Tibial artery (tissue), 4 donors: ENCODE measurements at regions not wholly inside any gene's neighbourhood (a gene's known extent, or its start where the extent isn't known, plus 50 kb on each side); places are given as distances from the start of the nearest gene placed in this dataset.

Experiments
- DNase-seq, 2 donors: peaks; one replicate each; pipeline ENCODE4 v3.0.0-alpha.2; 2019
- H3K27ac ChIP-seq, 2 donors: fragments of 200-600 bp; sonication (generic) in 1 of 2; 1 replicate in 1 of 2; 2 replicates in 1 of 2; pipeline ENCODE4 v1.5.1; 2018 to 2019; ENCODE audit warnings: mild to moderate bottlenecking in 1 of 2
- H3K27me3 ChIP-seq, 2 donors: fragments of 200-600 bp; sonication (generic) in 1 of 2; one replicate each; pipeline versions ENCODE4 v1.5.1 to v1.6.0; 2016 to 2019
- H3K36me3 ChIP-seq, 3 donors: fragments of 200-600 bp; sonication (generic) in 2 of 3; one replicate each; pipeline ENCODE4 v1.5.1; 2016 to 2019; ENCODE audit warnings: mild to moderate bottlenecking in 2 of 3
- H3K4me1 ChIP-seq, 4 donors: fragments of 200-600 bp; sonication (generic) in 2 of 4; 1 replicate in 3 of 4; 2 replicates in 1 of 4; pipeline ENCODE4 v1.5.1; 2016 to 2019
- H3K4me3 ChIP-seq, 2 donors: fragments of 200-600 bp; sonication (generic) in 1 of 2; 1 replicate in 1 of 2; 2 replicates in 1 of 2; pipeline ENCODE4 v1.5.1; 2018 to 2019; ENCODE audit warnings: mild to moderate bottlenecking in 2 of 2
- H3K9me3 ChIP-seq, 3 donors: fragments of 200-600 bp; sonication (generic) in 1 of 3; one replicate each; pipeline ENCODE4 v1.5.1; 2016 to 2019
- intact Hi-C: fragments of 100-400 bp; cut with DNase I; formaldehyde crosslinking; loops from one replicate; pipeline ENCODE4 v1.15.0; 2023; ENCODE audit warnings: low total_unique reads
- TF ChIP-seq, protein P1 (sequence below), 2 experiments: fragments of 200-600 bp in 1 of 2; fragments of 450-650 bp in 1 of 2; IDR thresholded peaks; one replicate each; pipeline ENCODE4 v1.5.1; 2017 to 2019; ENCODE audit warnings: antibody characterized with exemption in 2 of 2, mild to moderate bottlenecking in 1 of 2, moderate library complexity in 1 of 2

DNA sequence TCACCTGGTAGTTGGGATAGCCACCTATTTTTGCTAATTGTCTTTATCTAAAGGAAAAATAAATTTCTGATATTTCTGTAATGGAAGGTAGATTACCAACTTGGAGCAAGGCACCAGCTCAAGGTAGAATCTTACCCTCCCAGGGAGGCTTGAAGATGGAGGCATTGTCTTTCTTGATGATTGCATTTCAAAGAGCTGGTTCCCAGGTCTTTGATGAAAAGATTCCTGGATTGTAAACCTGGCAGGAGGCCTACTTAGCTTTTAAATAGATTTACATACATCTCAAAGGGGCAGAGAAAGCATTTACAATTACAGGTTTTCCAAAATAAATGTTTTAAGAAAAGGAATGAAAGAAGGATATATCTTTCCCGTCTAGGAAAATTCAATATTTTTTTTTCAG is 729.2 kb downstream of the LRFN5 start:
- Histone ChIP-seq H3K4me1 (no peaks in the 10 kb centered on the region), H3K27me3 (no peaks in the 10 kb centered on the region), H3K4me3 (no peak overlapping the region), H3K9me3 (no peaks in the 10 kb centered on the region), H3K36me3 (no peaks in the 10 kb centered on the region), H3K27ac (no peak overlapping the region)
- intact Hi-C loops: no loop called here
- TF ChIP-seq, protein P1, sequence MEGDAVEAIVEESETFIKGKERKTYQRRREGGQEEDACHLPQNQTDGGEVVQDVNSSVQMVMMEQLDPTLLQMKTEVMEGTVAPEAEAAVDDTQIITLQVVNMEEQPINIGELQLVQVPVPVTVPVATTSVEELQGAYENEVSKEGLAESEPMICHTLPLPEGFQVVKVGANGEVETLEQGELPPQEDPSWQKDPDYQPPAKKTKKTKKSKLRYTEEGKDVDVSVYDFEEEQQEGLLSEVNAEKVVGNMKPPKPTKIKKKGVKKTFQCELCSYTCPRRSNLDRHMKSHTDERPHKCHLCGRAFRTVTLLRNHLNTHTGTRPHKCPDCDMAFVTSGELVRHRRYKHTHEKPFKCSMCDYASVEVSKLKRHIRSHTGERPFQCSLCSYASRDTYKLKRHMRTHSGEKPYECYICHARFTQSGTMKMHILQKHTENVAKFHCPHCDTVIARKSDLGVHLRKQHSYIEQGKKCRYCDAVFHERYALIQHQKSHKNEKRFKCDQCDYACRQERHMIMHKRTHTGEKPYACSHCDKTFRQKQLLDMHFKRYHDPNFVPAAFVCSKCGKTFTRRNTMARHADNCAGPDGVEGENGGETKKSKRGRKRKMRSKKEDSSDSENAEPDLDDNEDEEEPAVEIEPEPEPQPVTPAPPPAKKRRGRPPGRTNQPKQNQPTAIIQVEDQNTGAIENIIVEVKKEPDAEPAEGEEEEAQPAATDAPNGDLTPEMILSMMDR (IDR thresholded peaks at IDR 0.05): no peak
- no peak for DNase-seq

DNA sequence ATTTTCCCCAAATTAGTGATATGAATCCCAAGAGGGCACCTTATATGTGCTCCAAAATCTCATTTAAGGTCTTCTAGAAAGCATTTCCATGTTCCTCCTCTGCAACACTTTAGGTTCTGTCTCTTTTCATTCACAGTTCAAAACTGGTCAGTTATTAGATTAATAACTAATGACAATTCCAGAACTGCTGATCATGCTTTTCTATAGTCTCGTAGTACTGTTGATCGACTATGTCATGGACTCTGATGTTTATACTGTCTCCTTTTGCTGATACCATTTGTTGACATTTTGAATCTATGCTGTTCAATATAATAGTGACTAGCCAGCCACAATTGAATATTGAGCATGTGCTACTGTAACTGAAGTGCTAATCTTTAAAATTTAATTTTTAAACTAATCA is 728.3 kb downstream of the LRFN5 start:
- Histone ChIP-seq H3K9me3 (no peaks in the 10 kb centered on the region), H3K36me3 (no peaks in the 10 kb centered on the region), H3K4me1 (no peaks in the 10 kb centered on the region), H3K4me3 (no peak overlapping the region), H3K27ac (no peak overlapping the region), H3K27me3 (no peaks in the 10 kb centered on the region)
- intact Hi-C loops: no loop called here
- DNase-seq: no peak
- TF ChIP-seq, protein P1 (IDR thresholded peaks at IDR 0.05): no peak

DNA sequence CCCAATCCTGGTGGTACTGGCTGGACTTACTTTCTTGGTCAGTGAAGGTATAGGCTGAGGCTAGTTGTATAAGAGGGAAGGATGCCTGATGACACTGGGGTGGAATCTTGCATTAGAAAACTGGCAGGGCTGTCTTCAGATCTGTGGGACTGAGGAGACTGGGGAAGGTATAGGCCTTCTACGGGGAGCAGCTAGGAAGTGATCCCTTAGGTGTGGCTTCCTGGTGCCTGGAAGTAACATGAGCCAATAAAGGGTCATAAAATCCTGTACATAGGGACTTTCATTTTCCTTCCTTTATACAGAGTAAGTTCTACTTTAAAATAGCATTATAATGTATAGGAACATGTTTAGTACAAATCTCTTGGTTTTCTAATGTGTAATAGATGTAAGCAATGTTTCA is 716.8 kb downstream of the LRFN5 start:
- TF ChIP-seq, protein P1 (IDR thresholded peaks at IDR 0.05): no peak
- no peaks in the 10 kb centered on the region for H3K36me3 ChIP-seq
- no peaks in the 10 kb centered on the region for H3K9me3 ChIP-seq
- no peaks in the 10 kb centered on the region for H3K27me3 ChIP-seq
- no peaks in the 10 kb centered on the region for H3K4me1 ChIP-seq
- intact Hi-C loops: no loop called here
- no peak overlapping the region for H3K4me3 ChIP-seq
- H3K27ac ChIP-seq: no peak overlapping the region
- no peak for DNase-seq

DNA sequence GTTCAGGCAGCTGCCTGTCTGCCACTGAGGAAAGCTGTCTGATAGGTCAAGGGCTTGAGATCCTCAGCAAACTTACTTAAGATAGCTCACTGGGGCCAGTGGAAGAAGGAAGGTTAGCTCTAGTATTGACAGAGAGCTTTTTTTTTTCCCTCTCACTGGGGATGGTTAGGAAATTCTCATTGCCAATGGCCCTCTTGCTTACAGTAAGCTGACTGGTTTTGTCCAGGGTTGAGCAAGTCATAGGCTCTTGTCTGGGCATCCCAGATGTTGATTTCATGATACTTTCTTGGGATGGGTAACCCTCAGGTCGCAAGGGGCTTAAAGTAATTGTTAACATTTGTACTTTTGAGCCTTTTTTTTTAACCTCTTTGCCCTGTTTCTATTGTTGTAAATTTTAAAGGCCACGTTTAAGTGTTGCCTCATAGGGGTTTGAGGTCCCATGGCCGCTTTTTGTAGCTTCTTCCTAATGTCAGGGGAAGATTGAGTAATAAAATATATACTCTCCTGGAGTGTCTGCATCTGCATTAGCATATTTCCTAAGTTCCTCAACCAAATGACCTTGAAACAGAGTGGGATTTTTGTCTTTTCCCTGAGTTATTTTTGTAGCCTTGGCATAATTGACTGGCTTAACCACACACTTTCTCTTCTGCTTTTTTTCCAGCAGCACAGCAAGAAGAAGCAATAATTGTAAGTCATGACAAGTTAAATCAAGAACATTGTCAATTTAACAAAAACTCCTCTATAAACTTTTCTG is 716.0 kb downstream of the LRFN5 start:
- intact Hi-C loops: no loop called here
- no peaks in the 10 kb centered on the region for H3K27me3 ChIP-seq
- H3K27ac ChIP-seq: no peak overlapping the region
- H3K36me3 ChIP-seq: no peaks in the 10 kb centered on the region
- H3K4me1 ChIP-seq: no peaks in the 10 kb centered on the region
- no peaks in the 10 kb centered on the region for H3K9me3 ChIP-seq
- no peak for DNase-seq
- no peak overlapping the region for H3K4me3 ChIP-seq
- TF ChIP-seq, protein P1 (IDR thresholded peaks at IDR 0.05): no peak

DNA sequence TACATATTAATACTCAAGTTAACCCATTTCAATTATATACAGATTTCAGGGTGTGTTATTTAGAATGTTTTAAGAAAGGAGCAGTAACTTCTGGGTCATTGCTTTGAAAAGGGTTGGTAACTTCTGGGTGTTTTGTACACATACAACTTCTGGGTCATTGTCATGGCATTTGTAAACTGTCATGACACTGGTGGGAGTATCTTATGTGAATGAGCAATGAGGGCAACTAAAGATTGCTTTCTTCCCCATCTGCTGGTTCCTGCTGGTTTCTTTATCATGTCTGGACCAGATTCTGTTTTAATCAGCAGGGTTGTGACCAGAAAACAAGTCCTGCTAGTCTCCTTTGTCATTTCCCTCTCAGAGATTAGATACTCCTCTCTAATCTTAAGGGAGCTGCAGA is 713.3 kb downstream of the LRFN5 start:
- intact Hi-C loops: no loop called here

More for the DNA sequence above, 713.3 kb downstream of the LRFN5 start:
- no peaks in the 10 kb centered on the region for H3K36me3 ChIP-seq
- H3K4me3 ChIP-seq: no peak overlapping the region
- DNase-seq: no peak
- H3K27me3 ChIP-seq: no peaks in the 10 kb centered on the region
- H3K9me3 ChIP-seq: no peaks in the 10 kb centered on the region
- H3K27ac ChIP-seq: no peak overlapping the region
- TF ChIP-seq, protein P1 (IDR thresholded peaks at IDR 0.05): no peak
- no peaks in the 10 kb centered on the region for H3K4me1 ChIP-seq
